Hepatocyte (in vitro differentiated cells): ENCODE measurements at regions not wholly inside any gene's neighbourhood (a gene's known extent, or its start where the extent isn't known, plus 50 kb on each side); places are given as distances from the start of the nearest gene placed in this dataset.
"Not testable (repeated sequence)": the region's sequence is repeated elsewhere in the genome, so short reads cannot be mapped to it uniquely, and the experiment has no call there.

Experiments used
- CTCF ChIP-seq: fragments of 200-600 bp; sonication (generic); IDR thresholded peaks from 2 replicates; pipeline ENCODE4 v1.5.1; 2016; ENCODE audit warnings: antibody characterized with exemption, mild to moderate bottlenecking; ENCODE audit not compliant: poor library complexity
- EZH2 ChIP-seq: fragments of 200-600 bp; sonication (generic); IDR thresholded peaks from 2 replicates; pipeline ENCODE4 v1.6.1; 2016; ENCODE audit warnings: antibody characterized with exemption, mild to moderate bottlenecking, borderline replicate concordance
- EZH2phosphoT487 ChIP-seq: fragments of 200-600 bp; sonication (generic); IDR thresholded peaks from one replicate; pipeline ENCODE4 v1.6.1; 2018; ENCODE audit warnings: antibody characterized with exemption, mild to moderate bottlenecking, low read depth, moderate library complexity; ENCODE audit not compliant: unreplicated experiment, severe bottlenecking

- TF ChIP-seq EZH2, CTCF, EZH2phosphoT487: not testable (repeated sequence)
These were observed 368.4 kb upstream of the TSPY2 start for GRCh38 chrY:5877617-5878016.
